ENCODE measurements at regions not wholly inside any gene's neighbourhood (a gene's known extent, or its start where the extent isn't known, plus 50 kb on each side); places are given as distances from the start of the nearest gene placed in this dataset.
"Not testable (repeated sequence)": the region's sequence is repeated elsewhere in the genome, so short reads cannot be mapped to it uniquely, and the experiment has no call there.

DNA sequence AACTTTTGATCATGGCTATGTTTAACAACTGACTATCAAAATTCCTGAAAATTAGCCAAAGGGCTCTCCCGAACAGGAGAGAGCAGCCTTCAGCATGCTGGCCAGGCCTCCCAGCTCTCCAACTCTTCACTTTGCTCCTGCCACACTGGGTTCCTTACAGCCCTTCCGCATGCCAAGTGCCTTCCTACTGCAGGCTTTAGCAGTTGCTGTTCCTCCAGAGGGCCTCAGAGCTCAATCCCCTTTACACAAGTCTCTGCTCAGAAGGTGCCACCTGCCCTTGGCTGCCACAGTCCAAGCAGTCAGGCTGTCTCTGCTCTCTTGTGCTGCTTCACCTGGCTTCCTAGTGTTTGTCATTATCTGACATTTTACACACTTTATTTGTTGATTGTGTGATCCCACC, 553.1 kb upstream of the PPP2R3A start:
- no peak for ATAC-seq

DNA sequence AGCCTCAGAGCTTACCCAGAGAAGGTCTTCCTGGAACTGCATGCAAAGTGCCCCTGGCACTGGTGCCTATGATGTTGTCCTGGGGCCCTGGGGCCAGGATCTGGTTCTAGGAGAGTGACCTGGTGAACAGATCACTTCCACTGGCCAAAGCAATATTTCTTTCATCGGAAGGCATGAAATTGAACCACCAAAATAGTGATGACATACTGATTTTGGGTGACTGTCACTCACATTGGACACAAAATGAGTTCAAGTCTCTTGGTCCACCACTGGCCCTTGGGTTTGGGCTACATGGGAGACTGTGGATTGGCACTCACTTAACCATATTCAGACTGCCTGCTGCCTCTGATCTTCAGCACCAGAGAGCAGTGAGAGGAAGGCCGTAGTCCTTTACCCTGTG, 549.3 kb upstream of the PPP2R3A start:
- ATAC-seq: no peak

DNA sequence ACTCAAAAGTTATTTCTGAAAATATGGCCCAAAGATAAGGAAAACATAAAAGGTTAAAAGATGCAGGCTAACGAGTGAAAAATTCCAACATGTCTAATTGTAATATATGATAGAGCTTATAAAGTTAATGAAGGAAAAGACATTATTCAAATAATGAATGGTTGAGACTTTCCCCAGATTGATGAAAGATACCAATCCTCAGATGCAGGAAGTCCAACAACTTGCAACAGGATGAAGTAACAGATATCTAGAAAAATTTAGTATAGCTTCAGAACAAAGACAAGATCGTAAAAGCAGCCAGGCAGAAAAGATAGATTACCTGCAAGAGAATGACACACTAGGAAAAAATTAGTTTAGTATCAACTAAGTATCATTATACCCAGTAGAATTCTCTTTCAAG, 546.4 kb upstream of the PPP2R3A start:
- ATAC-seq: no peak

DNA sequence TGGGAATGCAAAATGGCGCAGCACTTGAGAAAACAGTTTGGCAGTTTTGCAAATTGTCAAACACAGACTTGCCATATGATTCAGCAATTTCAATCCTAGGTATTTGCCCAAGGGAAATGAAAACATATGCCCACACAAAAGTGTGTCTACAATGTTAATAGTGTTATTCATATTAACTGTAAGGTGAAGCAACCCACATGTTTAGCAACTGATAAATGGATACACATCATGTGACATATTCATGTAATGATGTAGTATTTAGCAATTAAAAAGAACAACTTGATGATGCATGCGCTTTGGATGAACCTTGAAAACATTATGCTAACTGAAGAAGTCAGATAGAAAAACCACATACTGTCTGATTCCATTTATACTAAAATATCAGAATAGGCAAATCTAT, 539.0 kb upstream of the PPP2R3A start:
- no peak for ATAC-seq

DNA sequence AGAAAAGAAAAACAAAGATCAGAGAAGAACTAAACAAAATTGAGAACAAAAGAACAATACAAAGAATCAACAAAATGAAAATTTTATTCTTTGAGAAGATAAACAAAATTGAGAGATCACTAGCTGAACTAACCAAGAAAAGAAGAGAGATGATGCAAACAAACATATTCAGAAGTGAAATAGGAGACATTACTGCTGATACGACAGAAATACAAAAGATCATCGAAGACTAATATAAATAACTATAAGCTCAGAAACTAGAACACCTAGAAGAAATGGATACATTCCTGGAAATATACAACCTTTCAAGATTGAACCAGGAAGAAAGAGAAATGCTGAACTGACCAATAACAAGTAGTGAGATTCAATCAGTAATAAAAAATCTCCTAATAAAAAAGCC, 533.1 kb upstream of the PPP2R3A start:
- no peak for ATAC-seq

- ATAC-seq: not testable (repeated sequence)
These were observed 526.5 kb upstream of the PPP2R3A start for GRCh38 chr3:135438889-135439597.

- not testable (repeated sequence) for ATAC-seq
These were observed 525.9 kb upstream of the PPP2R3A start for GRCh38 chr3:135439632-135440031.

GRCh38 chr3:135440233-135440632, 525.3 kb upstream of the PPP2R3A start:
- no peak for ATAC-seq

DNA sequence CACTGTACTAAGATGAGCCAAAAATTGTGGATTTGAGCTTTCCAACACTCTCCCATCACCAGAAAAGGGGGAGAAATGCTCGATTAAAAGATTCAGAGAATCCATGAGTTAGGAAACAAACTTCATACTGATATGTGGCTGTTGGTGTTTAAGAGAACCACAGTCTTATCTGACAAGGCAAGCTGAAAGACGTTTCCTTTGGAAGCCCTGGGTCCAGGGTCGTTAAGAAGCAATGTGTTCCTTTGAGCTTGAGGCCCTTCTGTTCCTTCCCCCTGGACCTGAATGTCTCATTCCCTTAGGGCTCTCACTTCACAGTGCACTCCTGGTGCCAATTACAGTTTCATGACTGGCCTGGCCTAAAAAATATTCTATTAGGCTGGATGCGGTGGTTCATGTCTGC, 524.8 kb upstream of the PPP2R3A start:
- ATAC-seq: no peak

DNA sequence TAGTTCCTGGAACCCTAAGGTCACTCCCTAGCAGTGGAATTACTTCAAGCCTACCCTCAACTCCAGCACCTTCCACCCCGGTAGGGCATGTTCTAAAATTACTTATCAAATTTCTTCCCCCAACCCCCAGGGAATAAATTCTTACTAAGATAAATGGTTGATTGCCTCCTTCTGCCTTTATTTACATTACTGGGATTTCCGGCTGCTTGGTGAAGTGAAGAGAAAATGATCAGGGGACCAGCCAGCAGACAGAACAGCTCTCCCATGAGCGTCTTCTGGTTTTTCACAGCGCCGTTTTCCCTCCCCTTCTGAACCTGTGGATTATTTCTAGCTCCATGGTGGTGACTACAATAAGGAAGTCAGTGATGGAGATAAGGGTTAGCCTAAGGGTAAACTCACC, 521.5 kb upstream of the PPP2R3A start:
- ATAC-seq: no peak

DNA sequence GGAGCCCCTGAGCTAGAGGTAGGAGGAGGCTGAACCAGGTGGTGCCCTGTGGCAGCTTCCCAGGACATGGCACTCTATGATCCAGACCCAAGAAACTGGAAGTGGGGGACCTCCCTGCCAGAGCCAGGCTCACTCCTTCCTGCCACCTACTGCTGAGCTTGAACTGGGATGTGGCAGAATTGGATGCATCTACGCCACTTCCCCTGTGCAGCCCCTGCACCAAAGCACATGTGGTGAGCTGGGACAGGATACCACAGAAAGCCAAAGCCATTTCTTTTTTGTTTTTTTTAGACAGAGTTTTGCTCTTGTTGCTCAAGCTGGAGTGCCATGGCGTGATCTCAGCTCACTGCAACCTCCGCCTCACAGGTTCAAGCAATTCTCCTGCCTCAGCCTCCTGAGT, 518.0 kb upstream of the PPP2R3A start:
- no peak for ATAC-seq

DNA sequence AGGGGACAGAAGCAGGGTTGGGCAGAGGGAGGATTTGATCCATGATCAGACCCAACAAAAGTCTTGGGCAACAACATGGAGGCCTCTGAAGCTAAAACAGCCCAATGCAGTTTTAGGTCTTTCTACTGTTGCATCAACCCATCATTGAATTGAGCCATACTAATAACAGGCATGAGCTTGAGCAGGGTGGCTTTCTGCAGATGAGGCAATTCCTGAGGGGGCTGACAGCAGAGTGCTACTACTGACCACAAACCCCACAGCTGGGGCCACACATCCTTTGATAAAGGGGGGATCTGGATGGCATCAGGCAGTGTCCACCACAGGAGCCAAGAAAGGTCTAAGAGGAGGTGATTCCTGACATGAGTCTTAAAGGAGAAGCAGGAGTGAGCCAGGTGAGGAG, 517.0 kb upstream of the PPP2R3A start:
- no peak for ATAC-seq

GRCh38 chr3:135449046-135449445, 516.5 kb upstream of the PPP2R3A start:
- ATAC-seq: no peak

DNA sequence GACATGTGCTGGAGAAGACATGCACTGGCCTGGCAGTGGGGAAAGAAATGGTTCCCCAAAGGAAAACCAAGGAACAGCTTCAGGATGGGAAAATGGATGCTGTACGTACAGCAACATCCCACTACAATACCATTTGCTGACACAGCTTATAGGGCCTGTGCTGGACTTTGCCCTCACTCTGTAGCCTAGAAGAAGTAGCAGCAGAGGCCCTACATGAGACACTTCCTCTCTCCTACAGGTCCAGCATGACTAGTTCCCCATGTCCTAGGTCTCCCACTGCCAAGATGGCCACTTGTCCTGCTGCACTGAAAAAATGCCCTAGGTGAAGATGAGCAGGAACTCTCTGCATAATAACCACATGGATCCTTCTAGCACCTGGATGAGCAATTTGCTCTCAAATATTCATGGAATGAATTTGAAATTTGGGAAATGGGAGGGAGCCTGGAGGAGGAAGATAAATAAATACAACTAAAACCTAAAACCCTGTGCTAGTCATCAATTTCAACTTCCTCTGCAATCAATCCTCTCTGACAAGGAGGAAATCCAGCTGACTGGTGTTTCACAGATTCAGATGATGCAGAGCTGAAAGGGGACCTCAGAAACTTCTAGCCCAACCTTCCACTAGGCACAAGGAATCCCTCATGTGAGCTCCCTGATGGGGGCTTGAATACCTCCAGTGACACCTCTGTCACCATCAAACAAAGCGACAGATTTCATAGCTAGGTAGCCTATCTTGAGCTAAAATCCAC, 514.3 kb upstream of the PPP2R3A start:
- ATAC-seq: no peak

DNA sequence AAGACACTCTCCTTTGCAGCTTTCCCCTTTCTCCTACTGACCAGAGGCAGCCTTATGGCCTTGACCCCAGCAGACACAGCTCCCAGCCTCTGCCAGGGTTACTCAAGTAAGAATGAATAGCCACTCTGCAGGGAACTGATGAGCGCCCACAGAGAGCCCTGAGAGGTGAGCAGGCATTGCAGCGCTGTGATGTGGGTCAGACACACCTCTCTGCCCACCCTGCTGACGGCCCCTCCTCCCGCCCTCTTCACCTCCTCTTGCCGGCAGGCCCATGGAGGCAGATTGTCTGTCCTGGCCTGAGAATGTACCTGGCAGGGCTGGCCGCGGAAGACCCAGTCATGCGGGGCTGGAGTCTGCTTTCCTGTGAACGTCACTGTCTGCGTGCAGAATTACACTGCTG, 512.6 kb upstream of the PPP2R3A start:
- no peak for ATAC-seq

DNA sequence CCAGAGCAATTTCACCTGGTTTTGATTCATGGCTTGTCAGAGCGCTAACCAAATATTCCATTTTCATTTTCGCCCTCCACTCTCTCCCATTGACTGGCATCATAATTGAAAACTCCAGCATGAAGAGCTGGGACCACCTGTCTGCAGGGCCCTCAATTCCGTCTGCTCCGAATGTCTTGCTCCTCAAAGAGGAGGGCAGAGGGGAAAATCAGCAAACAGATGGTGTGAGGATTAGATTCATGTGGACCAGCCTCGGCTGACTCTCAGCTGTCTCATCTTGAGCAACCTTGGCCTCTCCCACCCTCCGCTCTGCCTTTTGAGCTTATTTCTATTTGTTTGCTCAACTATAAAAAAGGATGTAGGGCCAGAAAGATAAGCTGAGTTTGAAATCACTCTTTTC, 512.2 kb upstream of the PPP2R3A start:
- ATAC-seq: no peak

- no peak for ATAC-seq
These were observed 510.6 kb upstream of the PPP2R3A start for GRCh38 chr3:135454890-135455289.

DNA sequence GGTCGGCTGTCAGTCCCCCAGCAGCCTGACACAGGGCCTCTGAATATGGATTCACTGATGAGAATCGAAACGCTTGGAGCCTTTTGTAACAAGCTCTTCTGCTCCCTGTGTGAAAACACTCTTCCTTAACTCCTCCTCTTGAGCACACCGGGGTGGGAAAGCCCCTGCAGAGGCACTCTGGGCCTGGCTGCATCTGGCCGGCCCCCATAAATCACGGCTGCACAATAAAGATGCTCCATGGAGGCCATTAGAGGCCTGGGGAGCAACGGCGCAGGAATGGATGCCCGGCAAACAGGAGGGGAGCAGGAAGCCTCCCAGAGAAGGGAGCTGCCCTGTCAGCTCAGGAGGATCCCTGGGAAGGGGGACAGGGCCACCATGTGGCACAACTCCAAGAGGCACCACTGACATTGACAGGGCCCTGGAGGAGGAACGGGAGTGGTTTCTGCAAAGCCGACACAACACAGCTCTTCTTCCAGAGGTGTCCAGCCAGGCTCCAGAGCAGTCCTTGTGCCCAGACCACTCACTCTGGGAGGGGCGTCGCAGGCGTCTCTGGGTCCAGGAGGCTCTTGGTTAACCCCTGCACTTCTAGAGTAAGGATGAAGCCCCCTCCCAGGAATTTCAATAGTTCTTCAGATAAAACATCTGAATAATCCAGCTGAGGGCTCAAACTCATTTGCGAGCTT, 509.3 kb upstream of the PPP2R3A start:
- ATAC-seq: no peak

- no peak for ATAC-seq
These were observed 506.8 kb upstream of the PPP2R3A start for GRCh38 chr3:135458541-135459322.

GRCh38 chr3:135460273-135460672, 505.3 kb upstream of the PPP2R3A start:
- ATAC-seq: no peak

GRCh38 chr3:135471911-135472310, 493.6 kb upstream of the PPP2R3A start:
- no peak for ATAC-seq

GRCh38 chr3:135473449-135473848, 492.1 kb upstream of the PPP2R3A start:
- no peak for ATAC-seq

DNA sequence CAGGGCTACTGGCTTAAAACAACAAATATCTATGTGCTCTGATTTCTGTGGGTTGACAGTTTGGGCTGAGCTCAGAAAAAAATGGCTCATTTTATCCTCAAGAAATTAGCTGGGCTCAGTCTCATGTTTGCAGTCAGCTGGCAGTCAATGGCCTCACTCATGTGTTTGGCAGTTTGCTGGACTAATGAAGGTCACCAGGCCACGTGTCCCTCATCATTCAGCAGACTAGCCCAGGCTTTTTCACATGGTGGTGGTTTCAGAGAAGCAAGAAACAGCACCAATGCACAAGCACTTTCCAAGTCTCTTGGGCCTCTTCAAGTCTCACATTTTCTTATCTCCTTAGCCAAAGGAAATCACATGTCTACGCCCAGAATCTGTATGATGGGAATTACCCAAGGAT, 478.3 kb upstream of the PPP2R3A start:
- ATAC-seq: no peak
